ENCODE measurements at regions not wholly inside any gene's neighbourhood (a gene's known extent, or its start where the extent isn't known, plus 50 kb on each side); places are given as distances from the start of the nearest gene placed in this dataset.

DNA sequence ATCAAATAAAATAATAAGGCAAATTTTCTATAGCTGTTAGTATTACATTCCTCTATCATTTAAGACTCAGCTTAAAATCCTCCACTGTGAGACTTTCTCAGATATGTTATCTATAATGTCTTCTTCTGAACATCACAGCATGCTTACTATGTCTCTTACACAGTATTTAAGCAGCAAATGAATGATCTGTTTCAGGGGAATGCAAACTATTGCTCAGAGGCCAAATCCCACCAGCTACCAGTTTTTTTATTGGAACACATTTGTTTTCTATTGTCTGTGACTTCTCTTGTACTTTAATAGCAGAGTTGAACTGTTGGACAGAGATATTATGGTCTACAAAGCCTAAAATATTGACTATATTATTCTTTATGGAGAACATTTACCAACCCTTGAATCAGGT, 59.6 kb downstream of the C3orf38 start:
- no peak for DNase-seq (ENCODE audit: low spot score)

DNA sequence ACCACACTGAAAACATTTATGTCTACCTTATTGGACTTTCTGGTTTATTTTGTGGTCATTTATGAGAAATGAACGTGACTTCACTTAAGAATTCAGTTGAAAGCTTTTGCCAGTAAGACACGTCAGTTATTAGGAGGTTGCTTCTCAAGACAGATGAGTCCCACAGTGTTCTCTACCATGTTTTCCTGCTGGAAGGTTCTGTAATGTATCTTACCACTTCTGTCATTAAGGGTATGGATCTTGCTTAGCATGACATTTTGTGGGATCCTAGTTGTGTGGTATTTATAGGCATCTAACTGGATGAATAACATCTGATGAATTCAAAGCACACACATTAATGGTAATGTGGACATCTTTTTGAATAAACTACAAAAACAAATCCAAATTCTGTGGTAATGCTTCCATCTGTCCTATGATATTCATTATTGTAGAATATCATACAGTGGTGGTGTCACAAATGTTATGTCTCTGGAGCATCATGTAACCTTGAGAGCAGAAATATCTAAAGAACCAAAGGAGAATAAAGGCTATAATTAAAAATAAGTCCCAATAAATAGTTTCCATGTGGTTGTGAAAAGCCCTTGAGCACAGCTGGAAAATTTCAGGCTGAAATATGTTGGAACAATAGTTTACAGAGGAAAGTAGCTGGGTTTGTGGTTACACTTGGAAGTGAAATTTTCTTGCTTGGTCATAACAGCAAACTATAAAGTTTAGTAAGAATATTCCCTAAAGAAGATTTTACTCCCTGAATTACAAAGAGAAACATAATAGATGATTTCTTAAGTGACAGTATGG, 61.5 kb downstream of the C3orf38 start:
- DNase-seq (ENCODE audit: low spot score): no peak

DNA sequence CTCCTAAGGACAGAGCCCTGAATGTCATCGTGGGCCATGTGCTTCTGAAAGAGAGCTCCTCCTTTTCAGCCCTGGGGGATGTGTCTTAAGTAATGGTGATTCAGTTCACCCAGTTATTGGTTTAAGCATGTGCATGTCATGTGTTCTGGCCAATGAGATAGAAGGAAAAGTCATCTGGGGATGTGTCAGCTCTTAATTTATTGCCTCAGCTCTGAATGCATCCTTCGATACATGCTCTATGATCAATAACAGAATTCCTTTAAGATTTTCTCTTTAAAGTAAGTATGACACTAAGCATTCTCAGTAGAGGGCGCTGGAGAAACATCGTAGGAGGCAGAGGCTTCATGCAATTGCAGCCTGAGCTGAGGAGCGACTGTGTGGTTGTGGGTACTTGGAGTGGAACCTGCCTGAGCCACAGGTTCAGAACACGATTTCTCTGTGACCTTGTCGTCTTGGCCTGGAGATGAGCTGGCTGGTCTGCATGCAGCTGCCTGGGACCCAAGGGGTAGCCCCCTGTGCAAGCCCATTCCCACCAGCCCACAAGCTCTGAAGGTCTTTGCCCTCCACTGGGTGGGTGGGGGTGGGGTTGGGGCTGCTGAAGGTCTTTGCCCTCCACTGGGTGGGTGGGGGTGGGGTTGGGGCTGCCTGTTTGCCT, 69.5 kb downstream of the C3orf38 start:
- DNase-seq (ENCODE audit: low spot score): peak; percentile 38

DNA sequence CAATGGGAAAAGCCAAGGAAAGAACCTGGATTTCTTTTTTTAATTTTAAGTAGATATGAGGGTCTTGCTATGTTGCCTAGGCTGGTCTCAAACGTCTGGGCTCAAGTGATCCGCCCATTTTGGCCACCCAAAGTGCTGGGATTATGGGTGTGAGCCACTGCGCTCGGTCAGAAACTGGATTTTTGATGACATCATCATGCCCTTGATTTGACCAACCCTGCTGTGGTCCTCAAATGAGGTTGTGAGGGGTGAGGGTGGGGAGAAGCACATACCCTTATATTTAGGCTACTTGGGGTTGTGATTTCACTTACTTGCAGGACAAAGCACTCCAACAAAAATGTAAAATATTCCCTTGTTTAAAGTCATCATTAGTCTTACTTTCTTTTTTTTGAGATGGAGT, 70.4 kb downstream of the C3orf38 start:
- DNase-seq (ENCODE audit: low spot score): no peak

DNA sequence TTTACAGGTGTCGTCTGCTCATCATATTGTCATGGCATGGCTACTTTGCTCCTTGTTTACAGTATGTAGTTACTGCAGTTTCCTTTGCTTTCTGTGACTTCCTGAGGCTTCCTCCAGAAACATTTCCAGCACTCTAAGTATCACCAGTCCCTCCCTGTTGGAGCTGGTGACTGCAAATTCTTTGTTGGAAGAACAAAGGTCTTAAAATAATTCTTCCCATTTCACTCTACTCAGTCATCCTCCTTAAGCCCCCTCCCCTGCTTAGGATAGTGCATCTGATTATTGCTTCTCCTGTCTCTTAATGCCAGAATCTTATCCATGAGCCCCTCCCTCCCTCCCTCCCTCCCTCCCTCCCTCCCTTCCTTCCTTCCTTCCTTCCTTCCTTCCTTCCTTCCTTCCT, 72.0 kb downstream of the C3orf38 start:
- no peak for DNase-seq (ENCODE audit: low spot score)

DNA sequence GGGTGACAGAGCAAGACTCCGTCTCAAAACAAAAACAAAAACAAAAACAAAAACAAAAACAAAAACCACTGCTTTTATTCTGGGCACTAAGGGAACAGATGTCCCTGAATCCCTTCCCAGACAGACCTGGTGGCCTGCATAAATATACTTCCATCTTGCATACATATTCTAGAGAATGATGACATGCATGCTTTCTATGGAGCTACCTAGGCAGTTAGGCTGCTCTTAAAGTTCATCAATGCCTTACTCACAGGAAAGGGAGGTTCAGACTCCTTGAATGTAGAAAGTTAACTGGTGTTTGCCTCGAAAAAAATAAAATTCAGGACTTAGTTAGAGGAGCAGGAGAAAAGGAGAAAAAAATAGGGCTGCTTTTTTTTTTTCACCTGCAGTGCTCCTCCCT, 72.6 kb downstream of the C3orf38 start:
- DNase-seq (ENCODE audit: low spot score): no peak

DNA sequence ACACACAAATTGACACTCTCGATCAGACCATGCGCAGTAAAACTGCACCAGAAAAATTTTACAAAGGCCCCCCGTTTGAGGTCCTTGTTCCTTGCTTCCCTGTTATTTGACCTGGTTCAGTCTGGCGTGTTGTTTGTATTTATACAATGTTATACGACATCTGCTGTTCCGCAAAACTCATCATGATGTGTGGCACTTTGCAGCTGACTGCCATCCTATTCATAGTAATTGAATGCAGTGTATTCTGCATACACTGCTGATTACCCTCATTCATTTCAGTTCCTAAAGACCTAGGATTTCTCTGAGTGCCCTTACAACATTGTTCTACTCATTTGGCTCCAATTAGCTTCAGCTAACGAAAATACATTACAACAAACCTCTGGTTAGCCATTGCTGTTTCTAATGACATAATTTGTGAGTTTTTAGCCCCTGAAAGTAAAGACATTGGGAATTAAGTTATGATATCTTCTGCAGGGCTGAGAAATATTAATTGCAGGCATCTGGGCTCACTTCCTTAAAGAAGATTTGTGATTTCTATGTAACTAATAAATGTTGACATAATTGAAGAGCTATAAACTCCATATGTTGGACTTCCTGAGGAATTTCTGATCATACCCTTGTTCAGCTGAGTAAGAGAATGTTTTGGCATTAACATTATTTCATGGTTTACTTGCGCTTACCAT, 75.7 kb downstream of the C3orf38 start:
- DNase-seq (ENCODE audit: low spot score): no peak

DNA sequence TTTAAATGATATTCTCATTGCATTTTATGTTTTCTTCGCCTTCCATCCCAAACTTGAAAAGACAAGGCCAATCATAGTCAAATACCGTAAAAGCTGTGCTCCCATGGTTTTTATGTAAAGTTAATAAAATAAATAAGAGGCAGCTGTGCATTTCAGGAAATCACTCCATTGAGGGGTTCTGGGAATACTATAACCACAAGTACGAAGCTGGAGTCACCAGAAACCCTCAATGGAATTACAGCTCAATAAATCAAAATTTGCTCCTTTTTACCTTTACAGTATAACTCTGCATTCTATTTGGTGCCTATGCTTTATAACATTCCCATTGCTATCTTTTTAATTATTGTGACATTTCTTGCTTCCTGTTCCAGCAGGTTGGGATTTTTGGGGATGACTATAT, 77.2 kb downstream of the C3orf38 start:
- DNase-seq (ENCODE audit: low spot score): no peak

DNA sequence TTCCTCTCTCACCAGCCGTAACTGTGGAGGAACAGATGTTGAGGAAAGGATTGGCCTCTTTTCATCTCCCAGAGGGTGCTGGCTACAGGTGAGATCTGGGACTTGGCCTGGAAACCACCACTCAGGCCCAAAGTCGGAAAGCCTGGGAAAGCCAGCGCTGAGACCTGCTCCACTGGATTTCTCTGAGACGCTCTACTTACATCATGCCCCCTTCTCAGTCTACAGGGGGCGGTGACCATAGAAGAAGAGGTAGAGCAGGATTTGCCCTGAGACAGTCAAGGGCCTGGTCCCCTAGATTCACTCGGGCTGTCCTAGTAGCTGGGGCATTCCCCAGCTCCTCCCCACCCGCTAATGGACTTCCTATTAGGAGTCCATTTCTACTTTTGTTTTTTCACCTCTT, 80.9 kb downstream of the C3orf38 start:
- DNase-seq (ENCODE audit: low spot score): no peak

DNA sequence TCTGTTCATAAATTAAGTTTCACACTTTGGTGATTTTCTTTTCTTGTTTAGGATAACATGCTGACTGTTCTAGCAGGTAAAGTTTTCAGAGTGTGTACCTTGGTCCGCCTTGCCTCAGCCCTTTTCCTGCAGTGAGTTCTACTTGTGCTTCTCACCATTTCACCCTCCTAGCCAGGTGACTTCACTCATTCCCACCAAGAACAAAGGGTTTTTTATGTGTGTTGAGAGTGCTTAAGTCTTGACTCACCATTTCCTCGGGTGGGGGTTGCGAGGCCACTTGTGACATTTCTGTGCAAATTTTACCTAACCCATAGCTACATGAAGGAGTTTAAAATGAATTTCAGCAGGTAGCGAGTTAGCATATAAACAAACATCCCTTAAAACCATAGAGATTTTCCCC, 81.4 kb downstream of the C3orf38 start:
- DNase-seq (ENCODE audit: low spot score): peak; percentile 7

DNA sequence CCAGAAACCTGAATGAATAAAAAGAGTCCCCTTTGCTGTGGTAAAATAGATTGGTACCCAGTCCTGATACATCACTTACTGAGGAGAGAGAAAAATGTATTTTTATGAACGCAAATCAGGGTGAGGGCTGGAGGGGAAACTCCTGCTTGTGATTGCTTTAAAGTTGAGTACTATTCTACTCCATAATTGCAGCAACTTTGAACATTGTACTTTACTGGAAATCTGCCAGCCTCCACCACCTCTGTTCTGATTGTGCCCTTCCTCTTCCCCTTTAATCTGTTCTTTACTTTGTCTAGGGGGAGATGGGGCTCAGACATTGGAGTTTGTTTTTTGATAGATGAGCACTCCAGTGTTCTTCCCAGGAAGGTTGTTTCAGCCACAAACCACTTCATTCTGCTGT, 81.9 kb downstream of the C3orf38 start:
- DNase-seq (ENCODE audit: low spot score): no peak

DNA sequence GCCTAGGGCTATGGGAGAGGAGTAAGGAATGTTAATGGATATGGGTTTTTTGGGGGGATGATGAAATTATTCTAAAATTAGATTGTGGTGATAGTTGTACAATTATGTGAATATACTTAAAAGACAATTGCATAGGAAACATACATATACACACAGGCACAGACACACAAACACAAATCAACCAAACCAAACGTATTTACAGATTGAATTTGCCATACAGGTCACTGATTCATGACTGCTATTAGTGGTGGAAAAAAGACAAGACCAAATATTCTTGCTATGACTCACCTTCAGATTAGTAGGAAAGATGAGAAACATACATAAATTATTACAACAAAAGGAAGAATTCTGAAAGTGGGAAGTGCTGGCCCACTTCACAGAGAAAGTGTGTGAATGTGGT, 85.3 kb downstream of the C3orf38 start:
- no peak for DNase-seq (ENCODE audit: low spot score)

DNA sequence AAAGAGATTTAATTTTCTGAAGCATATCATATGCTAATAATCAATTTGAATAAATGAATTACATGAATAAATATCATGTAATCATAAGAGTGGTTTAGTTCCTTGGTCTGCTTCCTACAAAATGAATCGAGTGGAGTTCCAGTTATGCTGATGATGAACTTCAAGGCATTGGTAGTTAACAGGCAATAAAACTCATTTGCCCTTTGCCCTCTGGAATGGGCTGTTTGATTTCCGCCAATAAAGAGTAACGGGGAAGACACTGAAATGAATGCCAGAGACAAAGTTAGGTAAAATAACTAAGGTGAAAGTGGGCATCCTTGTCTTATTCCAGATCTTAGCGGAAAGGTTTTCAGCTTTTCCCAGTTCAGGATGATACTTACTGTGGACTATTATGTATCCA, 90.1 kb downstream of the C3orf38 start:
- DNase-seq (ENCODE audit: low spot score): no peak

DNA sequence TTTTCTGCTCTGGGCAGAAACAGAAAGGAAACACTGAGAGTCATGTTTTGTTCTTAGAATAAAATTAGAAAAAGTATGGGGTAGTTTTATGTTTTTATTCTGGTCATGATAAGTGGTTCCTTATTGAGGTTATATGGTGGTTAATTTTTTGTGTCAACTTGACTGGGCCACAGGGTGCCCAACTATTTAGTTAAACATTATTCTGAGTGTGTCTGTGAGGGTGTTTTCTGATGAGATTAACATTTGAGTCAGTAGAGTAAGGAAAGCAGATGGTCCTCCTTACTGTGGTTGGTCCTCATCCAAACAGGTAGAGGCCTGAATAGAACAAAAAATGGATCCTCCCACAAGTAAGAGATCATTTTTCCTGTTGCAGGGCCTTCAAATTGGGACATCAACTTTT, 98.9 kb downstream of the C3orf38 start:
- DNase-seq (ENCODE audit: low spot score): no peak

DNA sequence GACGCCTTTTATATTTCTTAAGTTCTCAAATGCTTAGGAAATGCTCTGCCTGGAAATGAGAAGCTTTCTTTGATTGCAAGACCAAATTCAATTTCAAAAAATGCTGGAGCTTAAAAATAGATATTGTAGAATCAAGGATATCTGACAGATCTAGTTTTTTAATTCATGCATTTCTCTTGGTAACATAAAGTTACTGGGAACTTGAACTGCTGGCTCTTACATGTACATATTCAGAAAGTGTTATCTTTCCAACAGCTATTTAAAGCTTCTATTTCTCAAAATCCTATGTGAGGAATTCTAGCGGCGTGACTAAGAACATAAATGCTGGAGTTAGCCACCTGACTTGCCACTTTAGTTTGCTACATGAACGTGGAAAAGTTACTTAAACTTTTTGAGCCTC, 109.3 kb downstream of the C3orf38 start:
- no peak for DNase-seq (ENCODE audit: low spot score)

DNA sequence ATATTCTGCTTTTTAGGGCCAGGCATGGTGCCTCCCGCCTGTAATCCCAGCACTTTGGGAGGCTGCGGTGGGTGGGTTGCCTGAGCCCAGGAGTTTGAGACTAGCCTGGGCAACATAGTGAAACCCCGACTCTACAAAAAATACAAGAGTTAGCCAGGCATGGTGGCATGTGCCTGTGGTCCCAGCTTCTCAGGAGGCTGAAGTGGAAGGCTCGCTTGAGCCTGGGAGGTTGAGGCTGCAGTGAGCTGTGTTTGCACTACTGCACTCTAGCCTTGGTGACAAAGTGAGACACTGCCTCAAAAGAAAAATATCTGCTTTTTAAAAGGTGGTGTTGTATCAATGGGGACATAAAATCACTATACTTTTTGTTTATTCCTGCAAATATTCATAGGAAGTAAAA, 112.8 kb downstream of the C3orf38 start:
- DNase-seq (ENCODE audit: low spot score): no peak

DNA sequence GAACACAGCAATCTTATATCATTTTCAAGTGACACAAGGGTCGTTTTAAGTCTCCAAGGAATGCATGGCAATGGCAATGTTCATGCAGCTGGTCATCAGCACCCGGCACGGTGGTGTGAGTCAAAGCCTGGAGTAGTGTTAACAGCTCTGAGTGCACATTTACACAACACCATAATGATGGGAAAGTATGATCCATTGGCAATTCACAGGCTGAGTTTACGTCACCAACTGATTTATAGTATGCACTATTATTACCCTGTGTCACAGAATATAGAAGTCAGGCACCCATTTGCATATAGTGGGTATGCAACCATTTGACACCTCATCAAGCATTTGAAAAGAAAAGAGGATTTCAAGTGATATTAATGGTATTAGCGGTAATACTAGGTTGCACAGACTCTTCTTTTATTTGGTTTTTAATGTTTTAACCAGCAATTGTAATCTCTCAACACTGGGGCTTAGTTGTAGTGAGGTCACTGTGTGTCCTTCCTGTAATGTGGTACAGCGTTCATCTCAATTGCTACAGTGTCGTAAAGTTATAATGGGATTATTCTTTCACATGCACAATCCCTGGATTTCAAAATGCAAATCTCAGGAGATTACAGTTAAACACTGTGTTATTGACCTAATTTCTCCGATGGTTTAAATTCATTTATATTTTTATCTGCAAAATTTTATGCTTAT, 113.8 kb downstream of the C3orf38 start:
- no peak for DNase-seq (ENCODE audit: low spot score)

DNA sequence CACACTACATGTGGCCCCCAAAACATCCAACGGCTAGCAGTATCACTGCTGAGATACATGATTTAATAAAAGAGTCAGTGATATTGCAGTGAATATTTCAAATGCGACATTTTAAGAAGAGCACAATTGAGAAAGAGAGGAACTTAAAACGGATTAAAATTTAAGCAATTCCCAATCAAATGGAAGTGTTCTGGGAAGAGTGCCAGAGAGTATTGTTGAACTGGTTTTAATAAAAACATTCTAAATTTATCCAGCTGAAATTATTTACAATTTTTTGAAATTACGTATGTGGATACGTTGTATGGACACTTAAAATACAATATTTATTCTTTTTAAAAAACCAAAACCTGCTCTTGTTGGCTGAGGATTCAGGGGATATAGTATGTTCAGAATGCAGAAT, 117.7 kb downstream of the C3orf38 start:
- no peak for DNase-seq (ENCODE audit: low spot score)

DNA sequence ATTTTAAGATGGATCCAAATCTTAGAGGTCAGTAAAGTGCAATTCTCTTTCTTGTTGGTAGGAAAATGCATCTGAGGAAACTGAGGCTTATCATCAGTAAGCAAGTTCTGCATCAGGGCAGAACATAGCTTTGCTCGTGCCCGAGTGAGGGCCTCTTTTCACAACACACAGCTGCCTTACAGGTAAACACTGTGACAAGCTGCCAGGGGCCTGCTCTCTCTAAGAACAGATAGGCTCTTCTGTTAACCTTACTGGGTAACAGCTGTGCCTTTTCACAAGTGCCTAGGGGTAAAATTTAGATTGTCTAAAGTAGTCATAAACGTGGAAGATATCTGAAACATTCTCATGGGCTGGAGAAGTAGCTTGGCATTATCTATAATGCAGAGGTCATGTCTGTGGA, 118.1 kb downstream of the C3orf38 start:
- no peak for DNase-seq (ENCODE audit: low spot score)

DNA sequence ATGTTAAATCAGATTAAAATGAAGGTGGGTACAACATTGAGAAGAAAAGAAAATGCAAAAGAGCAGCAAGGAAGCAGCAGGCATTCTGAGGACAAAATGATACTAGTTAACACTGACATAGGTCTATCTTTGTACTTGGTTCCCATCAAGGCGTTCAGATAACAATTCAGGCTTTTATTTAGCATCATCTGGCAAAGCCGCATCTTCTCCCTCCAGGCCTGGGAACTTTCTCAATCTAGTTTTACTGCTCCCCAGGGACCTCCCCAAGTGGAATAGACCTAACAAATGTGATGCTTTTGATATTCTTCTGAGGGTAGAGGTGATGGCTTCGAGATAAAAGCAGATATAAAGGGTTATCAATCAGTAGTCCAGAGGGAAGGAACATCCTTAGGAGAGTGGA, 130.6 kb downstream of the C3orf38 start:
- DNase-seq (ENCODE audit: low spot score): no peak

DNA sequence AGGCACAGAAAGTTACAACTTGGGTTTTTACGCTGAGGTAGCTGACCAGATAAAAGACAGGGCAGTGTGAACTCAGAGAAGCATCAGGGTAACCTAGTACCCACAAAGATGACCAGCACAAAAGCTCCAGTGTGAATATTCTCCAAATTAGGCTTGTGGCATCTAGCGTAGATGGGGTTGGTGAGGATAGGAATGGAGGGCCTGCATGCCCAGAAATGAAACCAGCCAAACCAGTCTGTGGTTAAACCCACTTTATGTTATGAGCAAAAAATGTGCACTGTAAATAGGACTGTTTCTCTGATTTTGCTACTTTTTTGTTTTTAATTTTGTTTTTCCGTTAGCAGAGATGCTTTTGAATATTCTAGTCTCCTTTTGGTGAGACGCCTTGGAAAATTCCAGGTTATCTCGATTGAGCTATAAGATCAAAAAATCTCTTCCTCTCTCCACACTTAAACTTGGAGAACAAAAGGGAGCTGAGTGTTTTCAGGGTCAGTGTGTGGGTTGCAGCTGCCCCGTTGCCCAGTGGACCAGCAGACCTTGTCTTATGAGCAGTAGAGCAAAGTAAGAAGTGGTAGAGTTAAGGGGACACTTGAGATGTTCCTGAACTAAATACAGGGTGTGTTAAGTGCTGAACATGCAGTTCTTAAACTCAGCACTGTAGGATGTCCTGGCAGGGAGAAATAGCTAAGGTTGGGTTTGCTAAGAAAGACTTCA, 132.9 kb downstream of the C3orf38 start:
- no peak for DNase-seq (ENCODE audit: low spot score)

DNA sequence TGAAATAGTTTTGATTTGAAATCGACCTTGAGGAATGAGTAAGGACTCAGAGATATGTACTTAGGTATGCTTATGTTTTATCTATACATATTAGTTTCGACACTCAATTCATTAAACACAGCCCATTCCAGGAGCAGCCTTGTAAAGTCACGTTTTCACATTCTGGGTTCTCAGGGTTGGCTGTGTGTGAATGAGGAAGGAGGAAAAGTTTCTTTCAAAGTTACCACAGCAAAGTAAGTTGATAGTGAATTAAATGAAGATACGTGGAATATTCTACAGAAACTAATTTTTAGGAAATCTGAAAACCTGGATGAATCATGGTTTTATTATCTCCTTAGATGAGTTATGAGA, 133.5 kb downstream of the C3orf38 start:
- DNase-seq (ENCODE audit: low spot score): no peak
